K562 (cell line): ENCODE measurements at regions not wholly inside any gene's neighbourhood (a gene's known extent, or its start where the extent isn't known, plus 50 kb on each side); places are given as distances from the start of the nearest gene placed in this dataset.

ENCODE experiments used
- ATAC-seq: fragments of 200-7000 bp; cut with Tn5 transposase; 3 replicates; pipeline ENCODE4 v1.9.1; 2020; ENCODE audit warnings: moderate library complexity
- BruUV-seq: library from RNA; stranded (reverse); fragments of 400-500 nt; replicated peaks from 2 replicates; lab custom pipeline; 2021; lab: Mats Ljungman, UMichigan
- CTCF ChIA-PET: fragments of 300-600 bp; formaldehyde crosslinking; extraction: SDS; loops from one replicate; lab custom pipeline; 2021; ENCODE audit warnings: low intra/inter-chr PET ratio; lab: Yijun Ruan, JAX
- POLR2A ChIA-PET: fragments of 300-600, 350-650 bp; sonication (Branson Sonifier 250); formaldehyde crosslinking; extraction: SDS; loops from one replicate; lab custom pipeline; 2021; ENCODE audit warnings: antibody characterized with exemption, inconsistent platforms; lab: Yijun Ruan, JAX
- DNase-seq, 4 experiments: peaks; one replicate each; pipeline versions ENCODE4 v3.0.0 to v3.0.0-alpha.2; 2011 to 2018; ENCODE audit warnings: low spot score in 3 of 4, mixed read lengths in 3 of 4; ENCODE audit errors: extremely low read depth in 1 of 4
- FAIRE-seq: peaks from 2 replicates; lab custom pipeline; 2011; peaks lifted over from hg19 to GRCh38; lab: Jason Lieb, UNC
- H2AFZ ChIP-seq: 2 replicates; pipeline ENCODE4 v1.6.0; 2011; ENCODE audit warnings: low read depth, low read length, control low read depth, inconsistent platforms
- H3K27ac ChIP-seq: fragments of 200-600 bp; 3 replicates; pipeline ENCODE4 v1.8.0; 2011; ENCODE audit warnings: low read depth, mild to moderate bottlenecking, control low read depth, inconsistent platforms, low read length, moderate library complexity, mixed read lengths; ENCODE audit errors: extremely low read depth
- H3K27me3 ChIP-seq, 2 experiments: fragments of 300-600 bp in 1 of 2; 2 replicates in 1 of 2; 3 replicates in 1 of 2; pipeline versions ENCODE4 v1.6.0 to v1.8.0; 2011; ENCODE audit warnings: inconsistent platforms in 2 of 2, low read length in 2 of 2, mild to moderate bottlenecking in 1 of 2, mixed read lengths in 1 of 2, moderate library complexity in 1 of 2; ENCODE audit not compliant: control insufficient read depth in 2 of 2, insufficient read depth in 2 of 2
- H3K36me3 ChIP-seq: fragments of 300-600 bp; 3 replicates; pipeline ENCODE4 v1.8.0; 2011; ENCODE audit warnings: mild to moderate bottlenecking, low read length, inconsistent platforms; ENCODE audit not compliant: control insufficient read depth, insufficient read depth
- H3K4me1 ChIP-seq, 2 experiments: fragments of 200-600 bp in 1 of 2; replicated peaks in 1 of 2; 2 replicates in 1 of 2; 3 replicates in 1 of 2; pipeline versions ENCODE4 v1.5.1 to v1.8.0; 2011; ENCODE audit warnings: inconsistent platforms in 2 of 2, low read length in 2 of 2, mild to moderate bottlenecking in 1 of 2, mixed read lengths in 1 of 2, moderate library complexity in 1 of 2; ENCODE audit not compliant: control insufficient read depth in 2 of 2, insufficient read depth in 2 of 2
- H3K4me2 ChIP-seq: 2 replicates; pipeline ENCODE4 v1.6.1; 2011; ENCODE audit warnings: low read length, control low read depth, inconsistent platforms, mixed read lengths; ENCODE audit not compliant: insufficient read depth
- H3K4me3 ChIP-seq: fragments of 200-600 bp; sonication (generic), shearing (Covaris generic); 2 replicates; pipeline ENCODE4 v1.5.1; 2016; ENCODE audit warnings: control low read depth, inconsistent platforms
- H3K79me2 ChIP-seq: fragments of 200-600 bp; 3 replicates; pipeline ENCODE4 v1.8.0; 2011; ENCODE audit warnings: low read length, inconsistent platforms; ENCODE audit not compliant: control insufficient read depth, insufficient read depth
- H3K9ac ChIP-seq, 2 experiments: 2 replicates each; pipeline versions ENCODE4 v1.6.0 to v1.6.1; 2011; ENCODE audit warnings: low read depth in 2 of 2, low read length in 2 of 2, control low read depth in 1 of 2, inconsistent platforms in 1 of 2, mild to moderate bottlenecking in 1 of 2, mixed read lengths in 1 of 2; ENCODE audit not compliant: insufficient read depth in 1 of 2
- H3K9me1 ChIP-seq: one replicate; pipeline ENCODE4 v1.6.0; 2011; ENCODE audit warnings: inconsistent platforms, mild to moderate bottlenecking, low read length, moderate library complexity; ENCODE audit not compliant: control insufficient read depth, insufficient read depth
- H3K9me3 ChIP-seq: replicated peaks from 2 replicates; pipeline ENCODE4 v1.5.1; 2011; ENCODE audit warnings: low read depth, low read length, inconsistent platforms; ENCODE audit not compliant: control insufficient read depth, insufficient read depth
- H4K20me1 ChIP-seq: replicated peaks from 2 replicates; pipeline ENCODE4 v1.6.1; 2011; ENCODE audit warnings: low read length, inconsistent platforms, mixed read lengths; ENCODE audit not compliant: control insufficient read depth, insufficient read depth
- ARNT ChIP-seq, 2 experiments: fragments of 450-650 bp; IDR thresholded peaks; 2 replicates each; pipeline ENCODE4 v1.6.1; 2016; ENCODE audit warnings: mild to moderate bottlenecking in 1 of 2
- DNMT1 ChIP-seq: fragments of 450-650 bp; IDR thresholded peaks from 2 replicates; pipeline ENCODE4 v1.6.1; 2016; ENCODE audit warnings: antibody characterized with exemption, mild to moderate bottlenecking
- FOXP1 ChIP-seq: sonication (generic); formaldehyde crosslinking; IDR thresholded peaks from 2 replicates; pipeline ENCODE4 v1.8.0; 2022; ENCODE audit warnings: mild to moderate bottlenecking, missing genetic modification reagents
- HDAC3 ChIP-seq: fragments of 450-650 bp; IDR thresholded peaks from 2 replicates; pipeline ENCODE4 v1.6.1; 2018; ENCODE audit warnings: borderline replicate concordance, mild to moderate bottlenecking, moderate library complexity; ENCODE audit not compliant: partially characterized antibody
- IRF1 ChIP-seq: sonication (generic); formaldehyde crosslinking; IDR thresholded peaks from 2 replicates; pipeline ENCODE4 v1.8.0; 2022; ENCODE audit warnings: missing genetic modification reagents, mild to moderate bottlenecking, borderline replicate concordance
- NFIC ChIP-seq: fragments of 450-650 bp; IDR thresholded peaks from 2 replicates; pipeline ENCODE4 v1.6.1; 2017; ENCODE audit warnings: mild to moderate bottlenecking, inconsistent platforms
- SAFB2 ChIP-seq: fragments of 200-400 bp; formaldehyde crosslinking; IDR thresholded peaks from 2 replicates; pipeline ENCODE4 v1.6.1; 2018; ENCODE audit warnings: borderline replicate concordance, low read length, low read depth, moderate library complexity; ENCODE audit not compliant: severe bottlenecking
- SNAPC5 ChIP-seq: fragments of 250-450 bp; sonication (Bioruptor Pico); IDR thresholded peaks from 2 replicates; pipeline ENCODE4 v1.8.0; 2021; ENCODE audit warnings: moderate library complexity, mild to moderate bottlenecking, inconsistent platforms
- ZBTB26 ChIP-seq: fragments of 450-650 bp; formaldehyde crosslinking; IDR thresholded peaks from 2 replicates; pipeline ENCODE4 v1.4.0; 2022; ENCODE audit warnings: missing genetic modification characterization
- ZNF274 ChIP-seq: IDR thresholded peaks from 2 replicates; pipeline ENCODE4 v1.6.1; 2011; ENCODE audit warnings: low read depth, mild to moderate bottlenecking, low read length, moderate library complexity, borderline replicate concordance
- ZNF277 ChIP-seq: fragments of 250-450 bp; sonication (Bioruptor Pico); IDR thresholded peaks from 2 replicates; pipeline ENCODE4 v1.8.0; 2022; ENCODE audit warnings: inconsistent platforms, mild to moderate bottlenecking, moderate library complexity, borderline replicate concordance
- ZNF695 ChIP-seq: fragments of 450-650 bp; formaldehyde crosslinking; IDR thresholded peaks from 2 replicates; pipeline ENCODE4 v1.4.0; 2020; ENCODE audit warnings: mild to moderate bottlenecking, moderate library complexity
- WGBS: fragments of 100-300 bp; shearing (Covaris generic); methylation state at CpG from one replicate; pipeline ENCODE4 v1.1.6; 2016; ENCODE audit warnings: low coverage, mixed read lengths; ENCODE audit not compliant: insufficient coverage; ENCODE audit errors: missing lambda C conversion rate; 5-methylcytosine and 5-hydroxymethylcytosine counted together
- in situ Hi-C: fragments of 300-500 bp; cut with MboI; formaldehyde crosslinking; loops from 4 replicates; pipeline ENCODE4 v1.15.0; 2018; ENCODE audit warnings: inconsistent platforms, mixed read lengths
- intact Hi-C: fragments of 100-400 bp; cut with micrococcal nuclease; formaldehyde crosslinking; loops from 2 replicates; pipeline ENCODE4 v1.14.2; 2022

- no peak overlapping the region for H3K9ac ChIP-seq
- peak; percentile 34; the same call in 1 of the 3 replicates for ATAC-seq
- BruUV-seq: no TSS peak
- H3K4me2 ChIP-seq: no peak overlapping the region
- no peak for FAIRE-seq
- in situ Hi-C loops (no loop called here), intact Hi-C loops (no loop called here)
- no peaks in the 10 kb centered on the region for H3K4me1 ChIP-seq
- H2AFZ ChIP-seq: no peak overlapping the region
- ChIA-PET CTCF (no interaction called here), POLR2A (interaction anchor here (1.0 kb wide), 1 partner anchor 21 kb away, joined by 3 read pairs; no protein-coding TSS in a partner anchor)
- peak in 1 of 4 experiments; percentile 14 for DNase-seq
- WGBS: 1% methylated on average over 5 of the region's 5 CpGs
- H3K79me2 ChIP-seq: no peaks in the 10 kb centered on the region
- H3K27ac ChIP-seq: no peak overlapping the region
- H3K27me3 ChIP-seq: no peaks in the 10 kb centered on the region
- H3K9me1 ChIP-seq: no peaks in the 10 kb centered on the region
- H4K20me1 ChIP-seq: no peaks in the 10 kb centered on the region
- H3K4me3 ChIP-seq: no peak overlapping the region
- no peaks in the 10 kb centered on the region for H3K9me3 ChIP-seq
- TF ChIP-seq IRF1 (CRISPR knock-in tag) (no peak), NFIC (peak; percentile 45), ZNF274 (0 out of 2 replicates have a peak, but pooled peaks have one; percentile 27)
- H3K36me3 ChIP-seq: no peaks in the 10 kb centered on the region
Measured at GRCh38 chr3:34229876-34230275, 431.4 kb downstream of the PDCD6IP start.

GRCh38 chr3:34235096-34235495, 436.7 kb downstream of the PDCD6IP start:
- ChIA-PET POLR2A (no interaction called here), CTCF (no interaction called here)
- no TSS peak for BruUV-seq
- Histone ChIP-seq H3K9me3 (no peaks in the 10 kb centered on the region), H3K4me2 (no peak overlapping the region), H3K9me1 (no peaks in the 10 kb centered on the region), H2AFZ (no peak overlapping the region), H3K4me3 (no peak overlapping the region), H4K20me1 (no peaks in the 10 kb centered on the region), H3K9ac (no peak overlapping the region), H3K79me2 (no peaks in the 10 kb centered on the region), H3K4me1 (no peaks in the 10 kb centered on the region), H3K27ac (no peak overlapping the region), H3K36me3 (no peaks in the 10 kb centered on the region), H3K27me3 (no peaks in the 10 kb centered on the region)
- intact Hi-C loops (no loop called here), in situ Hi-C loops (no loop called here)
- no peak for DNase-seq
- ATAC-seq: no peak
- 0% methylated on average over 2 of the region's 2 CpGs for WGBS
- FAIRE-seq: no peak
- no peak for TF ChIP-seq FOXP1 (CRISPR knock-in tag)
- no peak for TF ChIP-seq ARNT (IDR thresholded peaks at IDR 0.05)
- TF ChIP-seq SAFB2: no peak
- TF ChIP-seq ZNF277 (CRISPR knock-in tag): no peak
- no peak for TF ChIP-seq ZNF695 (CRISPR knock-in tag)
- TF ChIP-seq DNMT1: no peak
- TF ChIP-seq HDAC3: no peak
- no peak for TF ChIP-seq SNAPC5 (CRISPR knock-in tag)
- TF ChIP-seq ZBTB26 (CRISPR knock-in tag): no peak
